ENCODE measurements at regions not wholly inside any gene's neighbourhood (a gene's known extent, or its start where the extent isn't known, plus 50 kb on each side); places are given as distances from the start of the nearest gene placed in this dataset.
A peak's percentile ranks its signal among the peaks of the same experiment; 100 is the strongest.

- DNase-seq, result no peak
- intact Hi-C loops (cut with DNase I), result no loop called here
These were observed 387.4 kb upstream of the PTBP2 start for GRCh38 chr1:96334236-96334557.

DNA sequence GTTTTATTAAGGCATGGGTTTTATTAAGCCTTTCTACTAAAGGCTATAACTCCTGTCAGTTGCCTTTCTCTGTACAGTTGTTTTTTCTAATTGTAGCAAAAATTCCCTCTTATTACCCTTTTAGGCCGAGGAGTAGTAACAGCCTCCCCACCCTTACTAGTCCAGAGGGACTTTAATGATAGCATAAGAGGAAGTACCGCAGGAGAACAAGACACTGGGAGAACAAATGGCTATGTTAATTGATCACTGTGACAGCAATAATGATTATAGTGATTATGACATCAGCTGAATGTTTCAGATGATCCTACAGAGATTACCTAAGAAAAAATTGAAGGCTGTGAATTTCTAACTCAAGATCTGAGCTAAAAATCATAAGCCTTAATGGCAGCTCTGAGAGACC lies 383.0 kb upstream of the PTBP2 start:
- intact Hi-C loops (cut with DNase I), result no loop called here
- no peak for DNase-seq

- intact Hi-C loops (cut with DNase I), result no loop called here
- no peak for DNase-seq
These were observed 380.9 kb upstream of the PTBP2 start for GRCh38 chr1:96340686-96341085.

DNA sequence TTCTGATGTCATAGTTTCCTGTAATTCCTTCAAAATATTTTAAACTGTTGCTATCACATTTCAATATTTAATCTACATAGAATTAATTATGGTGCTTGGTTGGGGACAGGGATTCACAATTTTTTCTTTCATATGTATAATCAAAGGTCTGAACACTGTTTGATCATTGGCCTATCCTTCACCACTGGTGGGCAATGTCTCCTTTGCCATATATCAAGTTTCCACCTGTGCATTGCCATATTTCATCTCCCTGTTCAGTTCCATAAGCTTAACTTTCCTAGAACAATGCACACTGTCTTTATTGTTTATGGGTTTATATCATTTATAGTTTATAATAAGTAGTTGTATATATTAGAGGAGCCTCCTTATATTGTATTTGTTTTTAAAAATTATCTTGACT lies 374.9 kb upstream of the PTBP2 start:
- DNase-seq, result no peak
- intact Hi-C loops (cut with DNase I), result no loop called here

- intact Hi-C loops (cut with DNase I), result no loop called here
These were observed 371.7 kb upstream of the PTBP2 start for GRCh38 chr1:96349896-96350295.

GRCh38 chr1:96352733-96353132 lies 368.9 kb upstream of the PTBP2 start:
- intact Hi-C loops (cut with DNase I), result no loop called here
- DNase-seq, result no peak

More at GRCh38 chr1:96349896-96350295, 371.7 kb upstream of the PTBP2 start:
- DNase-seq, result no peak

GRCh38 chr1:96355521-96355920 lies 366.1 kb upstream of the PTBP2 start:
- intact Hi-C loops (cut with DNase I), result no loop called here
- peak in 13 of 42 donors; percentile 3 to 53 (median 25) for DNase-seq

DNA sequence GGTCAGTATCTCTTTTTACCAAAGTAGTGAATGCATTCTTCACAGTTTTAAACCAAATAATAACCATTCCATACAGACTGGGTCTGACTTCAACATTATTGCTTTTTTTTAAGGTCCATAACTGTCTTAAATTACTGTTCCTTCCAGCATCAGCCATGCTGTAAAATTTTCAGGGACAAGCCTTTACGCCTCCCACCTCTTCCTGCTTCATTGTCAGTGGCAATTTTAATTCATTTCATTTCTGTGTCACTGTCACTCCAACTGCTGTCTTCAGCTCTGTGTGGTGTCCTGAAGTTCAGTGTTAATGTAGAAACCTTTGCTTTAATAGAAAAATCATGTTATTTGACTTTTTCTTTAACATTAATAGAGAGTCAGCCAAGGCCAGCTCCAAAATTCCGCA lies 365.6 kb upstream of the PTBP2 start:
- intact Hi-C loops (cut with DNase I), result no loop called here

DNA sequence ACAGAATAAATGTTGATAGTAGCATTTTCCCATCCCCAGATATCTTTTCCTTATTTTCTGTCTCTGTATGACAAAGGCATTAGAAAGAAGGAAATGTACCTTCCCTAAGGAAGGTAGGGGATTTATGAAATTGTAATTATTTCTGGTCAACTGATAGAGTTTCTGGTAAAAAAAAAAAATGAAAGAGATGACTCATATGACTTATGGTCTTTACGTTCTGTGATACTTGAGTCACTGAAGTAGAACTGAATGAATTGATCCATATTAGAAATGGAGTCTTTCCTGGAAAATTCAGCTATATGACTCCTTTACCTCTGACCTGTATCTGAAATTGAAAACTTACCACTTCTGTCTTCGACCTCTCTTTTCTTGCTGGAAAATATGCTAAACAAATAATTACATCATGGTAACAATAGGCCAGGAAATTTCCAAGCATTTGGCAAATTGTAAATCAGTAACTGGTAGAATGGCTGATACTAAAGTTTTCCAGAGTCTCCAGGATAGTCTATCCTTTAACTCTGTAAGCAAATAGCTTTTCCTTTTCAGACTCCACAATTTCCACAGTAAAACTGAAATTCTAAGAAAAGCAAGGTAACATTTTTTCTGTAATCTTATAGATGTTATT lies 364.3 kb upstream of the PTBP2 start:
- intact Hi-C loops (cut with DNase I), result no loop called here
- no peak for DNase-seq

More for the DNA sequence above, 365.6 kb upstream of the PTBP2 start:
- DNase-seq, result peak in 7 of 42 donors; percentile 6 to 46 (median 10)

GRCh38 chr1:96358057-96358456 lies 363.5 kb upstream of the PTBP2 start:
- no peak for DNase-seq
- intact Hi-C loops (cut with DNase I), result no loop called here

GRCh38 chr1:96360036-96360795 lies 361.4 kb upstream of the PTBP2 start:
- intact Hi-C loops (cut with DNase I), result no loop called here
- no peak for DNase-seq

DNA sequence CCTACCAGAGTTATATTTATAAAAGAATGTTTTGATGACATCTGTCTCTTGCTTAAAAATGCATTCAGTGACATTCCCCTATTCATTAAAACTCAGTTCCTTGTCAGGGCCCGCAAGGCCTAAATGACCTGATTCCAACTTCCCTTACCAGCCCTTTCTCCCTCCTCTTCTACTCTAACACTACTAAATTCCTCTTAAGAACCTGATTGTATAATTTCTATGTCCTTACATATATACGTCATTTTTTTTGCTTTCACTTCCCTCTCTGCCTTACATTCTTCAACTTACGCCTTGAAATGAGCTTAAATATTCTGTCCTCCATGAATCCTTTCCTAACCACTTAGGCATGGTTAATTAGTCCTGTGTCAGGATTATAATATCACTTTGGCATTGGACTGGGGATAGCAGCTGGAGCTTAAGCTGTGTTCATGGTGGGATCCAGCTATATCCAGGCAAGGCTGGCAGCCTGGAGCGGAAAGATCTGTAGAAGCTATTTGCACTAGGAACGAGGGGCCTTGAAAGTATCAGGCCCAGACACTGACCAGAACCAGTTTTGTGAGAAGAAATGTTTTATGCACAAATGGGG lies 360.2 kb upstream of the PTBP2 start:
- intact Hi-C loops (cut with DNase I), result no loop called here
- DNase-seq, result no peak

- intact Hi-C loops (cut with DNase I), result no loop called here
- no peak for DNase-seq
These were observed 359.6 kb upstream of the PTBP2 start for GRCh38 chr1:96361961-96362360.

DNA sequence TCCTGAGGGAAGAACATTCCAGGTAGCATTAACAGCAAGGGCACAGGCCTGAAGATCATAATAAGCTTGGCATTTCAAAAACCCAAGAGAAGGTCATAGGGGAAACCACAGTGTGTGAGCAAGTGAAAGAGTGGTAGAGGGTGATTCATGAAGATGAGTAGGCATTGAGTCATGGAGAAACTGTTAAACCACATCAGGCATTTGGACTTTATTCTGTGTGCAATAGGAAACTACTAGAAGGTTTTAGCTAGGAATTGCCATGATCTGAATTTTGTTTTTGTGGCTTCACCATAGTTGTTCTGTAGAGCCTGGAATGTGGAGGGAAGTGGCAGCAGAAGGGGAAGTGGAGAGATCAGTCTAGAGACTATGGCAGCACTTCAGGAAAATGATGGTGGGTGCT lies 359.0 kb upstream of the PTBP2 start:
- intact Hi-C loops (cut with DNase I), result no loop called here

DNA sequence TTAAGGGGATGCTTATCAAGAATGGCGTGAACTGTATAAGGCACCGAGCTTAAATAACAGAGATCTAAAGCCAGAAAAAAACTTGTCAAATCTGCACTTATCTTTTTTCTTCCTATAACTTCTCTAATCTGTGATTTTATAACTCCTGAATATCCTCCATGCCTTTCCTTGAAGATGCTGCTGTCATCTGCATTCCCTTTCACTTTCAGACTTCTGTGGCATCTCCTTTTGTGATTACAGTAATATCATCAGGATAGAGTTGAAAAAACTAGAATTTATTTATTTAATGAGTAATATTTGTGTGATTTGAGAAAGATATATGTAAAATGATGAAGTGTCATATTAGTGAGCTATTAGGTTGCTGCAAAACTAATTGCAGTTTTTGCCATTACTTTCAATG lies 357.8 kb upstream of the PTBP2 start:
- intact Hi-C loops (cut with DNase I), result no loop called here
- DNase-seq, result no peak

More for the DNA sequence above, 359.0 kb upstream of the PTBP2 start:
- no peak for DNase-seq

DNA sequence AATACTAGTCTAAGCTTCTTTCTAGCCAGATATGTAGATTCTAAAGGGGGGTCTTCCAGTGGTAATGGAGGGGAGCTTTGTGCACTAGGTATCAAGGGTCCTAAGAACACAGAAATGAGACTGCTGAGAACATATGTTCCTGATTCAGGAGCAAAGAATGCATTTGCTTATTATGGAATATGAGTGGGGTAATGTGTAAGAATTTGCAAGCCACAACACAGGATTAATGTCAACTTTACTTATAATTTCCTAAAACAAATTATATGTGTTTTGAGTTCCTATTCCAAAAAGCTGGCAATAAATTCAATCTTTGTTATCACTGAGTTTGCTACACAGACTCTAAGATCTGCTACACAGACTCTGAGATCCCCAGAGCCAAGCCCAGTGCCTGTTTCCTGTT lies 357.0 kb upstream of the PTBP2 start:
- intact Hi-C loops (cut with DNase I), result no loop called here
- no peak for DNase-seq

DNA sequence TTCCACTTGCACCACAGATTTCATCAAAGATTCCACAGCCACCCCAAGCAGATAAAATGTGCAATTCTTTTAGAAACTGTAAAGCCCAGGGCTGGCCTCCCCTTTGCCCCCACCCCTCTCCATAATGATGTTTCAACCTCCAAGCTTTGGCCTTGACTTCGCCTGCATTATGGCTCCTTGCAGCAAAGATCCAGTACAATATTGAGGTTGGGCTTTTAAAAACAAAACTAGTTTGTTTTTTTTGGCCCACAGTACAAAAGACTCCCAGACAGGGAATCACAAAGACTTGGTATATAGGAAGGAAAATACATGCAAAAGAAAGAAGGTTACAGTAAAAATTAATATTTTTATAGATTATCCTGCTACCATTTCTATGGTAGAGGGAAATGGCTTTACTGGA lies 356.5 kb upstream of the PTBP2 start:
- DNase-seq, result no peak
- intact Hi-C loops (cut with DNase I), result no loop called here

DNA sequence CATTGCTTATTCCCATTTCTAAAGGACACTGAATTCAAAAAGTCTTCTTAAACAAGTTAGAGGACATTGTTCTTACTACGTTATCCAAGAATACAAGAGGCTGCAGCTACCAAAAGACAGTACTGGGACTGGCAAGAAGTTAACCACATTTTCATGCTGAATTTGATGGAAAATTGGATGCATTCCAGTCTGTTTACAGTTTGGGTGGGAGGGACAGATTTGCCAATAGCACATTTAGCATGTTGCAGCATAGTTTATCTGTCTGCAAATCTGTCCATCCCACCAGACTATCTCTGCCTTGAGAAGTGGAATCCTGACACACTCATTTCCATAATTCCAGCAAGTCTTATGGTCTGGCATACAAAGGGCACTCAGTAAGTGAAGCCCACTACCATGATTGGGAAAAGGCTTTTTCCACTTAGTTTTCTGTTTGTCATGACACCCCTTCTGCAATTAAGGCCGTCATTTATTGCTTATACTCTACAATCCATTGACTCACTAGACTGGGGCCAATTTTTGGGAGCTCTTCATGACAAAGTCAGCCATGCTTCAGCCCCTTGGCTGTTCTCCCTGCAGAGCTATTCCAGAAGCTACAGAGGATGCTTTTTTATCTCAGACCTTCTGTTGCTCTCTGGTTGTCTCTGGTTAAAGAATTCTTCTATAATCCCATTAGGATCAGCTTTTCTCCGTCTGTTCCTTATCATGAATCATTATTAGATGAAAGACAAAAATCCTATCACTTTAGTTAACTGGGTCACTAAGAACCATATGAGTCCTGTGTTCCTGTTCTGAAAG lies 355.8 kb upstream of the PTBP2 start:
- no peak for DNase-seq
- intact Hi-C loops (cut with DNase I), result no loop called here

DNA sequence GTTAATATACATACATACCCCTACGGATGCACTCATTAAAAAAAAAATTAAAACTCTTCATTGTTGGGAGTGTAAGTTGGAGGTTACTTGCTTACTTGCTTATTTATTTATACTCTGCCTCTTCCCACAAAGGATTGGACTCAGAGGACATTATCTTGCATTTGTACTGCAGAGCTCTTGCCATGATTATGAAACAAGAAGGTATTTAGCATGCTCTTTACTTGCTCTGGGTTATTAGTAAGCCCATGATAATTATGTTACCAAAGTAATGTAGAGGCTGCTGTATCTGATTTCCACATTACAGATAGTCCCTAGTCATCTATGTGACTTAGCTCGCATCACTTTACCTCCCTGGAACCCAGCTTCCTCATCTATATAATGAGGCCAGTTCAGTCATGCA lies 355.1 kb upstream of the PTBP2 start:
- DNase-seq, result no peak
- intact Hi-C loops (cut with DNase I), result no loop called here

DNA sequence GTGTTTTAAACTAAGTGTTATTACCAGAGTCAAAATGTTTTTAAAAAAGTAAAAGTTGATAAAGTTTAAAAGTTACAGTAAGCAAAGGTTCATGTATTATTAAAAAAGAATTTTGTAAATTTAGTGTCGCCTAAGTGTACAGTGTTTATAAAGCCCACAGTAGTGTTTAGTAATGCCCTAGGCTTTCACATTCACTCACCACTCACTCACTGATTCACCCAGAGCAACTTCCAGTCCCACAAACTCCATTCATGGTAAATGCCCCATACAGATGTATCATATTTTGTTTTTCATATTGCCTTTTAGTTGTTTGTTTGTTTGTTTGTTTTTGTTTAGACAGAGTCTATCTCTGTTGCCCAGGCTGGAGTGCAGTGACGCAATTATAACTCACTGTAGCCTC lies 353.8 kb upstream of the PTBP2 start:
- no peak for DNase-seq
- intact Hi-C loops (cut with DNase I), result no loop called here

Data from head of caudate nucleus (tissue), 42 donors.